Epithelial cell of prostate (primary cell): ENCODE measurements at regions not wholly inside any gene's neighbourhood (a gene's known extent, or its start where the extent isn't known, plus 50 kb on each side); places are given as distances from the start of the nearest gene placed in this dataset.
"Not testable (repeated sequence)": the region's sequence is repeated elsewhere in the genome, so short reads cannot be mapped to it uniquely, and the experiment has no call there.

Experiments used
- DNase-seq: peaks from one replicate; pipeline ENCODE4 v3.0.0-alpha.2; 2011; ENCODE audit warnings: low read depth, low spot score
- H3K27ac ChIP-seq: fragments of 450-650 bp; 2 replicates; pipeline ENCODE4 v1.5.1; 2017; ENCODE audit warnings: mild to moderate bottlenecking

DNA sequence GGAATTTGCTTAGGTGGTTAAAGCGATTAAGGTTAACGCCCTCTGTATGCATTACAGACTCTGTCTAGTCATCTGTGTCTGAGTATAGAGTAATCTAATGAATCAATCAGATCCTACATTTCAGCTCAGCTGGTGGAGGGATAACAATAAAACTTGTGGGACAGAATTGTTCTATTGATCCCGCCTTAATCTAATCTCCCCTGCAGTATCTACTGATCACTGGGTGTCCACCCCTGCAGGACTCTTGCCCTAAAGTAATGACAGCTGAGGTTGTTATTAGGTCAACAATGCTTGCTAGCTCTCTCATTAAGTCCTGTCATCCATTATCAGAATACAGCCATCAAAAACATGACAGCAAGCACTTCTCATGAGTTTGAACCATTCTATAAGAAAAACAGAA, 462.6 kb upstream of the TMEFF2 start:
- no peak overlapping the region for H3K27ac ChIP-seq
- DNase-seq, result no peak

DNA sequence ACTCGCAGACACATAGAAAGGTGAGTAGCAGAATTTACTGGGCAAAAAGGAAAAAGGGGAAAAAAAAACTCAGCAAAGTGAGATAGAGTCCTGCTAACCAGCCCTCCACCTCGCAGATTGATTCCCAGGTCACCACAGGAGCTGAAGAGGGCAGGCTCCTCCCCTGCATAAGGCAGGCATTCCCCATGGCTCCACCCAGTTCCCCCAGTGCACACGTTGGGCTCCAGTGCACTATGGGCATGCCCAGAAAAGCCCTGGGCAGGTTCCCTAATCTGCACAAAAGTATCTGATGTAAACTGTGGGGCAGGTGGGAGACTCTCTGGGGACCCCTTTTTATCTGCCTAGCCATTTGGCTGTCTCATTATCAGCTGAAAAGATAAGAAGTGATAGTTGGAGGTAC, 461.2 kb upstream of the TMEFF2 start:
- H3K27ac ChIP-seq, result no peak overlapping the region
- no peak for DNase-seq

DNA sequence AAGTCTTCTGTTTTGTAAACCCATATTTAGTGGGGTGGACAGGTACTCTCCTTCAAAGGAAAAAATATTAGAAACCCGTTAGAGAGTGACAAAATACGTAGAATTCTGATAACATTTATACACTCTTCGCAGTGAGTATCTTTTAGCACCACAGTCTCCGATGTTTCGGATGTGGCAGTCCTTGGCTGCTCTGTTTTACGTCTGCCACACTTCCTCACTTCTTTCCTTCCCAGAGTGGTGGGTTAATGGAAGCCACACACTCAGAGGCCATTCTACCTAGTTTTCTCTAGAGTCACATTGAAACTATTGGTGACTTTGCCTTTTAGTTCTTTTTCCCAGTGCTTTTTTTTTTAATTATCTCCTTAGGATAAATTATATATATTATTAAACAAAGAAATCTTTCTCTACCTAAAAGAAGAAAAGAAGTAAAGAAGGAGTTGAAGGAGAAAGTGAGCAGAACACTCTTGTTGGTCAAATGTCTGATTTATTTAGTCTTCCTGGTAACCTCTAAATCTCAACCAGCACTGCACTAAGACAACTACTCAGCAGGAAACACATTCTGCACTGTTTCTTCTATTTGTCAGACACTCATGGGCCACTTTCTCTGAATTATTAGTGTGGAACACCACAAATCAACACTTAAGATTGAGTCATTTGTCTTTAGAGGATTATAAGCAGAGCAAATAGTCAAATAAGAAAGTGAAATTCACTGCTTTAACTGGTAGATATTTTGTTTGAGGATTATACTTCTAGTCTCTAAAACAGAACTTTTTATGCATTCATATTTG, 451.3 kb upstream of the TMEFF2 start:
- DNase-seq, result no peak
- no peak overlapping the region for H3K27ac ChIP-seq

DNA sequence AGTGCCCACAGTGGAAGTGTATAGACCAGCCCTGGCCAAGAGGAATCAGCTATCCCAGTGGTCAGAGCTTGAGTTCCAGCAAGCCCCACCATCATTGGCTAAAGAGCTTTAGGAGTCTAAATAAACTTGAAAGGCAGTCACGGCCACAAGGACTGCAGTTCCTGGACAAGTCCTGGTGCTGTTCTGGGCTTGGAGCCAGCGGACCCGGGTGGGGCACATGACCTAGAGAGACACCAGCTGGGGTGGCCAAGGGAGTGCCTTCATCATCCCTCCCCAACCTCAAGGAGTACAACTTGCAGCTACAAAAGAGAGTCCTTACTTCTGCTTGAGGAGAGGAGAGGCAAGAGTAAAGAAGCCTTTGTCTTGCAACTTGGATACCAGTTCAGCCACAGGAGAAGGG, 439.8 kb upstream of the TMEFF2 start:
- no peak for DNase-seq

DNA sequence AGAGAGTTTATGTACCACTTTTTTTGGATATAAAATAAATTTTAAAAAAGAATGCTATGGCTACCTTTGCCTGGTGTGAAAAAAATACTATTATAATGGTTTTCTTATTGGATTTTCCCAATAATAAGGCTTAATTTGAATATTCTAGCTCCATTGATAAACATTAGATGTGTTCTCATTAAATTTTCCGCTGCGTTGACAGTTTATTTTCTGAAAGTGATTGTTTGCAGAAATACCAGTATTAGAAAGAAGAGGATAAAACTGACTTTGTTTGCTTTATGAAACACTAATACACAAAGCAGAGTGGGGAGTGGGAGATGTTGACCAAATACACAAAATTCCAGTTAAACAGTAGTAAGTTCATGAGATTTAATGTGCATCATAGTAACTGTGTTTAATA, 433.3 kb upstream of the TMEFF2 start:
- DNase-seq, result no peak
- no peak overlapping the region for H3K27ac ChIP-seq

More for the DNA sequence above, 439.8 kb upstream of the TMEFF2 start:
- no peak overlapping the region for H3K27ac ChIP-seq

DNA sequence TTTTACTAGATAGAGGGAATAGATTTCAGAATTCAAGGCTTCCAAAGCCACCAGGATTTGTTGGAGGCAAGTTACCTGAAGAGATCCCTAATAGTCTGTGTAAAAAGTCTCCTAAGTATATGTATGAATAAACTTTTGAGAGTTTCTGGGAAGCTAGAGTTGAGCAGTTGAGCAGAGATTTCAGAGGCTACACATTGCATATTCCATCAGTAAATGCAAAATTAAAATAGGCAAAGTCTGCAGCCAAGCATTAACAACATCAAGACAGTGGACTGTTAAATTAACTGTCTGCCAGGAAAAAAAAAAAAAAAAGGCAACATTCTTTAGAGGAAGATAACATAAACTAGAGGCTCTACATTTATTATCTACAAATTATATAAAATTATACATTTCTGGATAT, 420.4 kb upstream of the TMEFF2 start:
- no peak overlapping the region for H3K27ac ChIP-seq
- no peak for DNase-seq

DNA sequence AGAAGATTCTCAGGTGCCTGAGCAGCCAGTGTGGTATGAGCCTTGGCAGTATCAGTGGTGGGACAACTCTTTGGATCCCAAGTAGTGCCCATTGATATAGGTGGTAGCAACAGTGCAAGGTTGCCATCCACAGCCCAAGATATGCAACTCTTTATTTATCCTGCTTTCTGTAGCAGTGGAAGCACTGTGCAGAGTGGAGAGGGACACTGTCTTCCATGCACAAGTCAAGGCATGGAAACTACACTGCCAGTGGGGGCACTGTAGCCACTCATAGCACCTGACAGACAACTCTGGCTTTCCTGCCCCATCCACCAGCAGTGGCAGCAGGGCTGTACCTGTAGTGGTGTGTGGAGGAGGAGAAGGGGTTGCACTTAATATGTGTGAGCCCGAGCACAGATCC, 409.6 kb upstream of the TMEFF2 start:
- no peak overlapping the region for H3K27ac ChIP-seq
- no peak for DNase-seq

DNA sequence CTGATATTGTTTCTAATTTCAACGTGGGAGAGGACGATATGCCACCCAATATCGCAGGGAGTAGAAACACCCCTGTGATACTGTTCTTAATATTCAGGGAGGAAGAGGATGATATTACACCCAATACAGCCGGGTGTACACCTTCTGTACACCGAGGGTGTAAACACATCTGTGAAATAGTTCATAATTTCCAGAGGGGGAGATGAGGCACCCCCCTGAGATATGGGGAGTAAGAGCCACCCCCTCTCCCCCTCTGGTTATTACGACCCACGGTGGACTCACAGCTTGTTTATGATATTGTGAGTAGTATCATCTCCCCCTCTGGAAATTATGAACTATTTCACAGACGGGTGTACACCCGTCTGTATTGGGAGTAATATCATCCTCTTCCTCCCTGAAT, 403.9 kb upstream of the TMEFF2 start:
- not testable (repeated sequence) for DNase-seq, H3K27ac ChIP-seq

DNA sequence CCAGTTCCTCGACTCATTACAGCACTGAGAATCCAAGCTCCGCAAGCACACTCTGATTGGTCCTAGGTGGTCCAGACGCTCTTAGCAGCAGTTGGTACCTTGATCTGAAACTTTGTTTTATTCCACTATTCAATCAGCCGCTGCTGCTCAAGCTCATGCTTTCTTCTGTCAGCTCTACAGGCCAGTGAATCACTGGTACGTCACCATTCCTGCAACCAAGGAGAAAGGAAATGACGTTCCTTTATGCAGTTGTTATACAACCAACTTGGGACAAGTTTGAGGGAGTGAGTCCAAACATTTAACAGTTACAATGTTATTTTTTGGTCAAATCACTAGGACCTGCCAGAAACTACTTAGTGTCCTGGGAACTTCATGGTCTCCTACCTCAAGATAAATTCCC, 398.8 kb upstream of the TMEFF2 start:
- DNase-seq, result no peak

DNA sequence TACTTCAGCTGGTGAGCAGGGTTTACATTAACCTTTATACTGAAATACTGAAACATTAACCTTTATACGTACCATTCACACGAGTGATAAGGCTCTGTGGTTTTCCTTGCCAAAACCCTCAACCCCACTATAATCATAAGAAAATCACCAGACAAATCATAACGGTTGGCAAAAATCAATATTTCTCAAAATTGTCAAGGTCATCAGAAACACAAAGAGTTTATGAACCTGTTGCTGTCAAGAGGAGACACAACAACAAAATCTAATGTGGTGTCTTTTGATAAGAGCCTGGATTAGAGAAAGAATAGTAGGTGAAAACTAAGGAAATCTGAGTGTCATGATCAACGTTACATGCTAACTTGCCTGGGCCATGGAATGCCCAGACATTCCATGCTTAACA, 396.9 kb upstream of the TMEFF2 start:
- no peak overlapping the region for H3K27ac ChIP-seq
- no peak for DNase-seq

More for the DNA sequence above, 398.8 kb upstream of the TMEFF2 start:
- H3K27ac ChIP-seq, result no peak overlapping the region

DNA sequence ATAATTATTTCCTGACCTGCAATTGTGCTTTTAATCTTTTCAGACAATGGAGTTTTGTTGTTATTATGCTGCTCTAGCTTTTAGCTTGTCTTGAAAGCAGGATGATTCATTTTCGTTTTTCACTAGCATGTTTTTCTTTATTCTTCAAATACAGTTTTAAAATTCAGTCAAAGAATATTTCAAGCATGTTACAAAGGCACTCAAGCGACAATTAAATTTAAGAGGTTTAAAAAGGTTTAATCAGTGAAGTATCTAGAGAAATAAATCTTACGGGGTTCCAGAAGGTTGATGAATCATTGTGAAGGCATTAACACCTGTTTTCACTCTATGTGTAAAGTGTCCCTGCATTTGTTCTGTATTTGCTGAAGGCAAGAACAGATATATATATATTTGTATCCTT, 390.7 kb upstream of the TMEFF2 start:
- DNase-seq, result no peak
- no peak overlapping the region for H3K27ac ChIP-seq

DNA sequence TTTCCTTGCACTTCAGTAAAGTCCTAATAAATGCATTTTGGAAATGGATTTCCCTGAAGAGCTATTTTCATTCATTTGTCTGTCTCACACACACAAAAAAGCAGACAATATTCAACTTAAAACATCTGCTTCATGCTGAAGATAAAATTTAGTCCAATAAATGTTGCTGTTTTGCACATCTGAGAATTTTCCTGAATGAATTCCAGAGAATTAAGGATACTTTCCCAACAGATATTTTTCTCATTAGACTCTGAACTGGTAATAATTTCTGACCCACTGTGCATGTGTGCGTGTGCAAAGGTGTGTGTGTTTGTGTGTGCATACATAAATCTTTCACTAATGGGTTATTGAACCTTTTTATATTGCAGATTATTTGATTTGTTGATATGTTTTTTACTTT, 390.2 kb upstream of the TMEFF2 start:
- no peak overlapping the region for H3K27ac ChIP-seq
- DNase-seq, result no peak

DNA sequence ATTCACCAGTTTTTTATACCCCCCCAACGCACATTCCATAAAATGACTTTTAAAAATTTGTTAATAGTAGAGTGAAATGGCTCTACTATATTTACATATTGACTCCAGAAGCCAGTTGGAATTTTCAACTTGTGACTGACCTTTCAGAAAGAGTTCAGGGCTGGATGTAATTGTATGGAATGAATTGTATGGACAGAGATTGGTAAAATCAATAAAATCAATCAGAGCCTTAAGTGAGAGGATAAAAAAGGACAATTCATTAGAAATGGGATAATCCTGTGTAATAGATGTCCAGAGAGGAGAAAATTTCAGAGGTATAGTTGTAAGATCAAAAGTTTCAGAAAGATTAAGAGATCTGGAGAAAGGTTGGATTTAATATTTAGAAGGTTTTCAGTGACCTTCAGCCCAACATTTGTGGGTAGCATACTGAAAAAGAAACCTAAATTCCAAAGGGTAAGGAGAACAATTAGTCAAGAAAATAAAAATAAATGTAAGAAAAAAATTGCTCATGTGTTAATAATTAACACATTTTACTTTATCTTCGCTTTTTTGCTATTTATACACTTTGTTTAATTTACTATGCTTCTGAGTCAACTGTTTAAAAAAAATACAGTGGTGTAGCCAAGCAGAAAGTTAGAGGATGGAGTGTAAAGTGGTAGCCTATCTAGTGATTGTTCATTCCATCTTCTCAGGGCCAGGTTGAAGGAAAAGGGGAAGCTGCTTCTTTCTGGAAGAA, 385.4 kb upstream of the TMEFF2 start:
- DNase-seq, result no peak
- H3K27ac ChIP-seq, result no peak overlapping the region

DNA sequence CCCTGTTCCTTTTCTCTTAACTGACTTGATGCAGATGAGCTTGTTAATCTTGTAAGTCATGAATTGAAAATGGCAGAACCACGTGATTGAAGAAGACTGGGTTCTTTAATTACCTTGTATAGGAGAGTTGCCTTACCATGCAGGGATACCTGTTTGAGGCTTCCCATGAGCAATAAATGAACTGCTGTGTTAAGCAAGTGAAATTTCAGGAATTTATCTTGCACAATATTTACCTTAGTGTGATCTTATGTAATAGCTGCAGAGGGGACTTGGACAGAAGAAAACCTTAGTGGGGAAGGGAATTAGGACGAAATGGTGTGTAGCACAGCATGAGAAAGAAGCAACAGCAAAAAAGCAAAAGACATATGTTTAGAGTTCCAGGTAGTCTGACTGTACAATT, 384.0 kb upstream of the TMEFF2 start:
- no peak overlapping the region for H3K27ac ChIP-seq
- DNase-seq, result no peak

DNA sequence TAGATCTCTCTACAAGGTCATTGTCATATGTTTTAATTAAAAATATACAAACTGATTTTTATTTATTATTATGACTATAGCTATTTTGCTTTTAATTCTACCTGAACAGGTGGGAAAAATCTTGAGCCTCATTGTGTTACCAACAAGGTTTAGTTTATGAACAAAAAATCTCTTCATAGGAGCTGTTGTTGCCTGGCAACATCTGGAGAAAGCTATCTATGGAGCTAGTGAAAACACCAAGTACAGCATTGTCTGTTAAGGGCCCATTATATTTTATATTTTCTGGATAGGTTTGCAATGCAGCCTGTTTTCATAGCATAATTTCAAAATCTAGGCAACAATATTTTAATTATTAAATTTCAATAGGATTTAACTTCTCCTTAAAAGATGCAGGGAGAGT, 383.0 kb upstream of the TMEFF2 start:
- no peak overlapping the region for H3K27ac ChIP-seq
- DNase-seq, result no peak

DNA sequence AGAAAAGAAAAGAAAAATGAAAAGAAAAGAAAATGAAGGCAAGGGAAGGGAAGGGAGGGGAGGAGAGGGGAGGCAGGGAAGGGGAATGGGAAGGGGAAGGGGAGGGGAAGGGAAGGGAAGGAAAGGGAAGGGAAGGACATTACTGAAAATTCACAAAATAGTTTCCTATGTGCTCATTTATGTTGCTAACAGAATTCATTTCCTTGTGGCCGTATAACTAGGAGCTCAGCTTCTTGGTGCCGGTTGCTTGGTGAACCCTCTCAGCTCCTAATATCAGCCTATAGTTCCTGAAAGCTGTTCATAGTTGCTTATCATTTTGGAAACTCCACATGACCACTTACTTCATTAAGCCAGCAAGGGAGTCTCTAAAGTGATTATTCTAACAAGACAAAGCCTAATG, 379.8 kb upstream of the TMEFF2 start:
- no peak overlapping the region for H3K27ac ChIP-seq
- no peak for DNase-seq

DNA sequence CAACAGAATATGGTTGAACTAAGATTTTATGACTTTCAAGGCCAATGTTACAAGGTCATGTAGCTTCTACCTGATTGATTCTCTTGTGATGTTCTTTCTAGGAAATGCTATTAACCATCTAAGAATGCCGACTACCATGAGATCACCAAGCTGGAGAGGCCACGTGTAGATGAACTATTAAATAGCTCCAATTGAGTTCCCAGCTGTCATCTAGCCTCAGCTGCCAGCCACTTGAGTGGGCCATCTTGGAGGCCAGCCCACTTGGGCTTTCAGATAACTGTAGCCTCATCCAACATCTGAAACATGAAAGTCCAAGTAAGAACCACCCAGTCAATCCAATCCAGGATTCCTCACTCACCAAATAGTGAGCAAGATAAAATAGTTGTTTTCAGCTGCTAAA, 376.9 kb upstream of the TMEFF2 start:
- no peak for DNase-seq
- no peak overlapping the region for H3K27ac ChIP-seq

DNA sequence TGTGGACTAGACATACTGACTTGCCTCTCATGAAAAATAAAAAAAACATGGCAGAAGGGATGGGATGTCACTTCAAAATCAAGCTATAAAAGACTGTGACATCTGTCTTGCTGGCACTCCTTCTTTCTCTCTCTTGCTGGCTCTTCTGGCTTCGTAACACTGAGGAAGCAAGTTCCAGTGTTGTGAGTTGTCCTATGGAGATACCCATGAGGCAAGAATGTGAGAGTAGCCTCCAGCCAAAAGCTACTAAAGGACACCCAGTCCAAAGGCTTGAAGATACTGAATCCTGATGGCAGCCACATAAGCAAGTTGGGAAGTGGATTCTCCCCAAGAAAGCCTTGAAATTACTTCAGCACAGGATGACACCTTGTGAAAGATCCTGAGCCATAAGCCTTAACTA, 376.1 kb upstream of the TMEFF2 start:
- H3K27ac ChIP-seq, result no peak overlapping the region
- DNase-seq, result no peak

DNA sequence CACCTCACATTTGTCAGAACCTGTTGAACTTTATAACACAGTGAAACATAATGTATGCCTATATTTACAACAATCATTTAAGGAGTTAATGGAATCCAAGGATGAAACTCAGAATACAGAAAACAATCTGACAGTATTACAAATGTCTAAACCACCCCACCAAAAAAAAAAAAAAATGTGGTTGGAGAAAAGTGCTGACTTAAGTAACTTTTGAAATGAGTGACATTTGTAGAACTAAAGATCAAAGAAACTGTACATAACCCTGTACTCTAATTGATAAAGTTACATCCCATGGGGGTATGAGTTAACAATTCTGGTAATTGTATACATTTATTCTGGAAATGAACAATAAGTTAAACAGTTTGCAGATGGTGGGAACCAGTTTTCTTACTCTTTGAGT, 372.1 kb upstream of the TMEFF2 start:
- no peak overlapping the region for H3K27ac ChIP-seq

DNA sequence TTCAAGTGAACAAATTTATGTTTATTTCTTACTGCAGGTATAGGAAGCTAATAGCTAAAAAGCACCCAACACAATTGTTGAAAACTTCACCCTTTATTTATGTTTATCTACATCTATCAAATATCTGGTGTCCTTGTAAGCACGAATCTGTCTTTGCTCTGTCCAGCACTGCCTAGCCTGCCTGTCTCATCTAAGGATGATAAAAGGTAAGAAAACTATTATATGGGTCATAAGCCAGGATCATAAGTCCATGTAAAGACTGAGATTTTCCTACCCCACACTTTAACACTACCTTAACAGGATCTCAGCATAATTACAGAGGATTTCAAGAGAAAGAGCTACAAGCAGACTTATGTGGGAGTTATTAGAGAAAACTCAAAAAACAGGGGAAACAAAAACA, 365.6 kb upstream of the TMEFF2 start:
- DNase-seq, result no peak
- no peak overlapping the region for H3K27ac ChIP-seq

More for the DNA sequence above, 372.1 kb upstream of the TMEFF2 start:
- no peak for DNase-seq

DNA sequence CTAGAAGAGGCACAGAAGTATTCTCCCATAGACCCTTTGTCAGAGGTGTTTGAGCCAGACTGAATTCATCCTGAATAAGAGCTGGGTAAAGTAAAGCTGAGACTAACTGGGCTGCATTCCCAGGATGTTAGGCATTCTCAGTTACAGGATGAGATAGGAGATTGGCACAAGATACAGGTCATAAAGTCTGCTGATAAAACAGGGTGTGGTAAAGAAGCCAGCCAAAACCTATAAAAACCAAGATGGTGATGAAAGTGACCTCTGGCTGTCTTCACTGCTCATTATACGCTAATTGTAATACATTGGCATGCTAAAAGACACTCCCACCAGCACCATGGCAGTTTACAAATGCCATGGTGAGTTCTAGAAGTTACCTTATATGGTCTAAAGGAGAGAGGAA, 364.9 kb upstream of the TMEFF2 start:
- no peak for DNase-seq

DNA sequence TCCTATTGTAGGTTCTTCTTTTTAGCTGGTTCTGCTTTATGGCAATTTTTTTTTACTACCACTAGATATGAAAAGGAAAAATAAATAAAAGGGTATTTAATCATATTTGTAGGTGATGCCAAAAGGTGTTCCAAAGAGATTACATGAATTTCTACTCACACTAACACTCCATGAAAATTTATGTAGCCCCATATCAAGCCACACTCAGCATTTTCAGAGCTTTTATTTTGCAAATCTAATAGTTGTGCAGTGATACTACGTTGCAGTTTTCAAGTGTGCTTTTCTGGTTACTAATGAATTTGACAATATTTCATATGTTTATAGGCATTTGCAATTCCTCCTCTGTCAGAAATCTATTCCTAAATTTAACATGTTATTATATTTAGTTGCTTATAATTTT, 363.9 kb upstream of the TMEFF2 start:
- H3K27ac ChIP-seq, result no peak overlapping the region

More for the DNA sequence above, 364.9 kb upstream of the TMEFF2 start:
- no peak overlapping the region for H3K27ac ChIP-seq

More for the DNA sequence above, 363.9 kb upstream of the TMEFF2 start:
- no peak for DNase-seq
